NCI-H146 (cell line): ENCODE measurements at regions not wholly inside any gene's neighbourhood (a gene's known extent, or its start where the extent isn't known, plus 50 kb on each side); places are given as distances from the start of the nearest gene placed in this dataset.

Experiments used
- DNase-seq: peaks from one replicate; lab custom pipeline; 2025; lab: John Stamatoyannopoulos, UW

- DNase-seq, result no peak
Observed at GRCh38 chr12:90079529-90080210, 371.0 kb upstream of the ATP2B1 start.

- no peak for DNase-seq
Observed at GRCh38 chr12:90078344-90078743, 369.7 kb upstream of the ATP2B1 start.

GRCh38 chr12:90077756-90078155 is 369.1 kb upstream of the ATP2B1 start:
- DNase-seq, result no peak

DNA sequence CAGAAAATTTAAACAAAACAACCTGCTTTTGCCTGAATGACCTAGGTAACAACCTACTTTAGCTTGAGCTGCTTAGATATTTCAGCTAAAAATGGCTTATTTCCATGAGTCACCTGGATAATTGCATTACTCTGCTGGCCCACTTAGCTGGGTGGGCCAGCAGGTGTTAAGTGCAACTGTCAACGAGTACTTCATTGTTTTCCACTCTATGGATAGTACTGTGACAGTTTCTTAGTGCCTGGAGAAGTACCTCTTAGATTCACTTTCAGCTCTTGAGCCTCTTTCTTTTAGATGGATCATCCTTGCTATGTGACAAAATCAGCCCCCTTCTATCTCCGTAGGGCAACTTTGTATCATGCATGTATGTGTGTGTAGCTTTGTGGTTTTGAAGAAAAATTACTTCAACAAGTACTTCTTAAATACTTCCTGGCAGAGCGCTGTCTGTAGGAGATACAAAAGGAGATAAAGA is 368.2 kb upstream of the ATP2B1 start:
- DNase-seq, result no peak

GRCh38 chr12:90075685-90076084 is 367.0 kb upstream of the ATP2B1 start:
- no peak for DNase-seq

GRCh38 chr12:90074086-90074485 is 365.4 kb upstream of the ATP2B1 start:
- DNase-seq, result no peak

GRCh38 chr12:90071996-90072395 is 363.4 kb upstream of the ATP2B1 start:
- DNase-seq, result no peak

- no peak for DNase-seq
Observed at GRCh38 chr12:90069711-90070110, 361.1 kb upstream of the ATP2B1 start.

- no peak for DNase-seq
Observed at GRCh38 chr12:90067791-90068190, 359.2 kb upstream of the ATP2B1 start.

DNA sequence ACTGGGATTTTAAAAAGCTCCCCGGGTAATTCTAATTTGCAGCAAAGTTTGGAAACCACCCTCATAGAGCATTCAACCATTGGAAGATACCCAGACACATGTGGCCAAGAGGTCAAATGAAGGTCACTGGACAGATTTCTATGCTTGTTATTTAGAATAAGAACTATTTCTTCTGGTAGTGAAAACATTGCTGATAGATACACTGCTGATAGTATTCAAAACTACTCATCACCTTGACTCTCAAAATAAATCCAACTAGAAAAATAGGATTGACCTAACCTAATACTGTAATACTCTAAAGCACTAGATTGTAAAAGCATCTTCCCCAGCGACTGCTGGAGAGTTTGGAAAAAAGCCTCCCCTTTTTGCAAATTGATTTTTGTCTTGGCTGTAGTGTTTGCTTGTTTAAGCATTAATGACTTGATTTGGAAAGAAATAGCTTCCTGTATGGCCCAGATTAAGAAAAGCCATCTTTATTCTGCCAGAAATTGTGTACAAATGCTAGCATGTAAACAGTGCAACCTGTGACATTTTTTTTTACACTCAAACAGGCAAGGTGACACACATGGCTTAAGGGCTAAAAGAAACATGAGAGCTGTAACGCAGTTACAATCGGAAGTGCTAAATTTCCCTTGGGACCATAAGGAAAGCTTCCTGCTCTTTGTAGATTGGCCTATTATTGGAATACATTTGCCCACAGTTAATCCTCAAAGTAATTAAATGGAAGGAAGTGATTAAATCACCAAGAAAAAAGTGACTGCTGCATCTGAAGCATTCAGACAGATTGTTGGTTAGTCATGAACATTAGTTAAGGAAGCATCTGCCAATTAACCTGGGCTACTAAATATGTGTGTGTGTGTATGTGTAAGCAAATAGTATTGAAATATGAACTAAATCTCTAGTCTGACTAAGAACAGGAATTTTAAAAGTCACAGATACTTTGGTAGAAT is 356.5 kb upstream of the ATP2B1 start:
- DNase-seq, result no peak

DNA sequence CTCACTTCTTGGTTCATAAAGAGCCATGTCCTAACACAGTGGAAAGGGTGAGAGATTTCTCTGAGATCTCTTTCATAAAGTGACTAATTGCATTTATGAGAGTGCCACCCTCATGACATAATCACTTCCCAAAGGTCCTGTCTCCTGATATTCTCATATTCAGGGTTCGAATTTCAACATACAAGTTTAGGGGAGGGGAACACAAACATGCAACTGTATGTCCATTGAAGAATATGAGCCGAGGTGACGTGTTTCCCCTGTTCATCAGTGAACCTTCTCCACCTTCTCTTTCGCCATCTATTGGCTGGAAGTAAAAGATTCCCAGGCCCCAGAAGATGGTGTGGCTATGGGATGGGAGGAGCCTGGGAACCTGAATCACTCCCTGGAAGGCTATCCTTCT is 354.2 kb upstream of the ATP2B1 start:
- DNase-seq, result no peak

DNA sequence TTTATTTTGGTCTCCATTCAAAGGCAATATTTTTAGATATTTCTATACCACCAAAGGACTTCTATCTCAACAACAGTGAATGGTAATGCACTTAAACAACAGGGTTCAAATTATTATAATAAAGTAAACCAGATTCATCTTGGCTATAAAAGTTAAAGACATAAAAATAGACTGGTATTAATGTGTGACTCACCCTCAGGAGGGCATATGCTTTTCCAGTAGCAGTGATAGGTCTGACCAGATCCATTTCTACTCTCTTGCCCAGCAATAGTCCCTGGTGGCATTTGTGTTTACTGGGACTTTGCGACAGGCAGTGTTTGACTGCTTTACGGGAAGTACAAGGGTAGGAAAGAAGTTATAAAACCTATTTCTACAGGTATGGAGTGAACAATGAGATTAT is 353.2 kb upstream of the ATP2B1 start:
- no peak for DNase-seq

- DNase-seq, result no peak
Observed at GRCh38 chr12:90060031-90060430, 351.4 kb upstream of the ATP2B1 start.

GRCh38 chr12:90058704-90059103 is 350.1 kb upstream of the ATP2B1 start:
- no peak for DNase-seq

DNA sequence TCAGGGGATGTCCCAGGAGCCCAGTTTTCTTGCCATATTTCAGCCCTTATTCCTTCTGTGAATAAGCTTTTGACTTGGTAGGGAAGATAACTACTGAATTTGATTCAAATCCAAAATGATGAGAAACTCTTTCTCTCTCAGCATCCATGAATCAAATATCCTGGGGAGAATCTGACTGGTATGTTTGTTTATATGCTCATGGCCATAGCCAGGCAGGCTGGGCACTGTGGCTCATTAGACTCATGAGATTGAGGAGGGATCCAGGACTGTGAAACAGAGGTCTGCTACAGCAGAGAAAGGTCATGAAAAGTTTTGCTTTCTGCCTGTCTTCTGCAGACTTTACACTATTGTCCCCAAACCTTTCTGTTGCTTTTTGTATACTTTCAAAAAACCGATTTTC is 346.4 kb upstream of the ATP2B1 start:
- no peak for DNase-seq

DNA sequence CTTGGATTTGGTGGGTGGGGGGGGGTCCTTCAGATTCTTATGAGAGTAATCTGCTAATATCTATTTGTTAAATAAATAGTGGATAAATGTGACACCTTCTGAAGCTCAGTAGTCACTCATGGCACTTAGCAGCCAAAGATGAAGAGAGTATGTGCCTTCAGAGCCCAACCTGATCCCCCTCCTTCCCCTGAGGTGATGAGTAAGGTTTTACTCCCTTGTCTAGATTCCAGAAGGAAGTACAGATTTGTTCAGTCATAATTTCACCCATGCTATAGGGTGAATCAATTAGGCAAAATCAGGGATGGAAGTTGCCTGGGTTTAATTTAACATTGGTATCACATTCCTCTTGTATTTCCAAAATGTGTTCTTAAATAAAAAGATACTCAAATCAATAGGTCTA is 340.3 kb upstream of the ATP2B1 start:
- DNase-seq, result no peak

- no peak for DNase-seq
Observed at GRCh38 chr12:90045559-90045958, 336.9 kb upstream of the ATP2B1 start.

DNA sequence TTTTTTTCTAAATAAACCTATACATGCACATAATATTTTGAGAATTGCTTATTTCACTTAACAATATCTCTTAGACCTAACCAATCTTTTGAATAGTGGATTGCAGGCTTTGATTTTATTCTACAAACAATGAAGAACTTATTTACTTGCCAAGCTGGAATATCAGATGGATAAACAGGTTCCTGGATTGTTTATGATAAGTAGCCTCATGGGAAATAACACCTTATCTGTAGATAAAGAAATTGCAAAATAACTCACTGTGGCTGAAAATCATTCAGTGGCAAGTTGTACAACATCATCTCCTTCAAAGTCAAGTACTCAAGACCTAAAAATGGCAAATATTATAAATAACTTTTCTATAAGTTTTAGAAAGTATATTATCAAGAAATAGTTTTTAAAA is 335.4 kb upstream of the ATP2B1 start:
- no peak for DNase-seq

DNA sequence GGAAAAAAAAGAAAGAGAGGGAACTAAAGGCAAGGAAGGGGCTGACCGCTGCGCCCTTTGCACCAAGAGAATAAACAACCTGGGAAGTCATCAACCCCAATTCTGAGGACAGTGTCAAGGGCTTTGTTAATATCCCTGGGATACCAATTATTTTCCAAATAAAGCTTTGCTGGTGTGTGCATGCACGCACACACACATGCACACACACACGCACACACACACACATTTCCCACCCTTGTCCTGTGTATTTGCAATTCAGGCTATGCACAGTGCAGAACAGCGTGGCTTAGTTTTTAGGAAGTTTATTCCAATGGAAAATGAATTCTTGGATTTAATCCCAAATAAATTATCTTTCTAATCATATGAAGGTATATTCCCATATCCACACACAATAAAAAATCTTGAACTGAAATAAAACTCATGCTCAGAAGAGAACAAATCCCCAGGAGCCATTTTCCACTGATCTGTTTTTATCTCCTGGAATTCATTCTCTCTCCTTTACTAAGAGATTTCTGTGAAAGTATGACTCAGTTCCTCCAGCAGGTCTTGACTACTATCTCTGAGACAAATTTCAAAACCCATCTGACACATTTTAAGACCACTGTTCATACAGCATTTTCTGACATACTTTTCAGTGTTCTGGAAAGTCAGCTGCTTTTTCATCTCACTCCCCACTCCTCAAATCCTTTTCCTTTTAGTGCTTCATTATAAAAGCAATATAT is 334.4 kb upstream of the ATP2B1 start:
- DNase-seq, result no peak

DNA sequence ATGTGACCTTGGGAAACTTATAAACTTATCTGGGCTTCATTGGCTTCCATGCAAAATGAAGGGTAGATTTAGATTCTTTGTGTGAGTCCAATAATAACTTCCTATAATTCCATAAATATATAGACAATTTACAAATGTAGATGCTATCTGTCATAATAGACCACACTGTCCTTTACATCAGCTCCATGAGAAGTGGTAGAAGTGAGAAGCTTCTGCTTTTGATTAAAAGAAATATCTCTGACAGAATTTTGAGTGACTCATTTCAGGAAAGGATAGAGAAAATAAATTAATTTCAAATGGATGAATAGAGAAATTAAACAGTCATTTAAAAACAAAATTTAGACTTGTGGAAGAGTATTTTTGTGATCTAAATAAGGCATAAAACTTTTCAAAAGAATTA is 329.7 kb upstream of the ATP2B1 start:
- no peak for DNase-seq

- DNase-seq, result no peak
Observed at GRCh38 chr12:90037740-90038139, 329.1 kb upstream of the ATP2B1 start.

- no peak for DNase-seq
Observed at GRCh38 chr12:90036637-90037036, 328.0 kb upstream of the ATP2B1 start.

GRCh38 chr12:90030726-90031125 is 322.1 kb upstream of the ATP2B1 start:
- no peak for DNase-seq
